ENCODE measurements at regions not wholly inside any gene's neighbourhood (a gene's known extent, or its start where the extent isn't known, plus 50 kb on each side); places are given as distances from the start of the nearest gene placed in this dataset.

GRCh38 chr2:150853263-150853662 is 365.8 kb upstream of the RND3 start:
- no peak for DNase-seq
- H3K4me3 Mint-ChIP-seq (ENCODE audit: unreplicated experiment) = no peak overlapping the region
- H3K27ac Mint-ChIP-seq (ENCODE audit: unreplicated experiment) = no peak overlapping the region
- H3K4me1 Mint-ChIP-seq (ENCODE audit: low read depth, unreplicated experiment) = no peaks in the 10 kb centered on the region
- H3K36me3 Mint-ChIP-seq (ENCODE audit: unreplicated experiment) = no peaks in the 10 kb centered on the region
- no peak for TF ChIP-seq CTCF (IDR thresholded peaks at IDR 0.05; ENCODE audit: partially characterized antibody, unreplicated experiment)
- H3K27me3 Mint-ChIP-seq (ENCODE audit: unreplicated experiment) = peaks cover 4% of the 10 kb centered on the region
- H3K9me3 Mint-ChIP-seq (ENCODE audit: unreplicated experiment) = no peaks in the 10 kb centered on the region

- no peak for DNase-seq
- H3K4me3 Mint-ChIP-seq (ENCODE audit: unreplicated experiment) = no peak overlapping the region
- no peak for TF ChIP-seq CTCF (IDR thresholded peaks at IDR 0.05; ENCODE audit: partially characterized antibody, unreplicated experiment)
- H3K4me1 Mint-ChIP-seq (ENCODE audit: low read depth, unreplicated experiment) = peaks cover 12% of the 10 kb centered on the region
- no peak overlapping the region for H3K27ac Mint-ChIP-seq (ENCODE audit: unreplicated experiment)
- H3K27me3 Mint-ChIP-seq (ENCODE audit: unreplicated experiment) = peaks cover 5% of the 10 kb centered on the region
- H3K9me3 Mint-ChIP-seq (ENCODE audit: unreplicated experiment) = no peaks in the 10 kb centered on the region
- no peaks in the 10 kb centered on the region for H3K36me3 Mint-ChIP-seq (ENCODE audit: unreplicated experiment)
Measured at GRCh38 chr2:150850641-150851040, 363.2 kb upstream of the RND3 start.

GRCh38 chr2:150847578-150847977 is 360.1 kb upstream of the RND3 start:
- no peak for TF ChIP-seq CTCF (IDR thresholded peaks at IDR 0.05; ENCODE audit: partially characterized antibody, unreplicated experiment)
- Mint-ChIP-seq H3K27ac (ENCODE audit: unreplicated experiment) (no peak overlapping the region), H3K4me1 (ENCODE audit: low read depth, unreplicated experiment) (peaks cover 12% of the 10 kb centered on the region), H3K9me3 (ENCODE audit: unreplicated experiment) (no peaks in the 10 kb centered on the region), H3K27me3 (ENCODE audit: unreplicated experiment) (peaks cover 7% of the 10 kb centered on the region), H3K36me3 (ENCODE audit: unreplicated experiment) (no peaks in the 10 kb centered on the region), H3K4me3 (ENCODE audit: unreplicated experiment) (no peak overlapping the region)
- no peak for DNase-seq

- peaks cover 12% of the 10 kb centered on the region for H3K4me1 Mint-ChIP-seq (ENCODE audit: low read depth, unreplicated experiment)
- no peaks in the 10 kb centered on the region for H3K9me3 Mint-ChIP-seq (ENCODE audit: unreplicated experiment)
- peaks cover 9% of the 10 kb centered on the region for H3K27me3 Mint-ChIP-seq (ENCODE audit: unreplicated experiment)
- H3K36me3 Mint-ChIP-seq (ENCODE audit: unreplicated experiment) = no peaks in the 10 kb centered on the region
- H3K27ac Mint-ChIP-seq (ENCODE audit: unreplicated experiment) = no peak overlapping the region
- H3K4me3 Mint-ChIP-seq (ENCODE audit: unreplicated experiment) = no peak overlapping the region
- no peak for TF ChIP-seq CTCF (IDR thresholded peaks at IDR 0.05; ENCODE audit: partially characterized antibody, unreplicated experiment)
- no peak for DNase-seq
Measured at GRCh38 chr2:150846691-150847090, 359.2 kb upstream of the RND3 start.

- Mint-ChIP-seq H3K27ac (ENCODE audit: unreplicated experiment) (no peak overlapping the region), H3K9me3 (ENCODE audit: unreplicated experiment) (peaks cover 2% of the 10 kb centered on the region), H3K4me3 (ENCODE audit: unreplicated experiment) (no peak overlapping the region), H3K27me3 (ENCODE audit: unreplicated experiment) (no peaks in the 10 kb centered on the region), H3K36me3 (ENCODE audit: unreplicated experiment) (no peaks in the 10 kb centered on the region), H3K4me1 (ENCODE audit: low read depth, unreplicated experiment) (no peaks in the 10 kb centered on the region)
- TF ChIP-seq CTCF (IDR thresholded peaks at IDR 0.05; ENCODE audit: partially characterized antibody, unreplicated experiment) = no peak
- DNase-seq = no peak
Measured at GRCh38 chr2:150832686-150833085, 345.2 kb upstream of the RND3 start.

Data from glutamatergic neuron (in vitro differentiated cells).